Caco-2 (cell line): ENCODE measurements at regions not wholly inside any gene's neighbourhood (a gene's known extent, or its start where the extent isn't known, plus 50 kb on each side); places are given as distances from the start of the nearest gene placed in this dataset.

Experiments
- BruUV-seq: library from RNA; stranded (reverse); fragments of 400-500 nt; replicated peaks from 2 replicates; lab custom pipeline; 2021; lab: Mats Ljungman, UMichigan
- CTCF ChIA-PET: fragments of 300-600 bp; sonication (Branson Sonifier 250); formaldehyde crosslinking; loops from one replicate; lab custom pipeline; 2022; ENCODE audit warnings: antibody characterized with exemption; lab: Charles Lee
- POLR2A ChIA-PET: fragments of 300-600 bp; sonication (Branson Sonifier 250); formaldehyde crosslinking; loops from one replicate; lab custom pipeline; 2022; ENCODE audit warnings: antibody characterized with exemption; lab: Charles Lee
- DNase-seq, 2 experiments: peaks; one replicate each; pipeline versions ENCODE4 v3.0.0 to v3.0.0-alpha.2; 2020 to 2022
- H3K27me3 ChIP-seq: replicated peaks from 2 replicates; pipeline ENCODE4 v1.6.0; 2011; ENCODE audit warnings: low read length; ENCODE audit not compliant: control insufficient read depth, insufficient read depth
- H3K36me3 ChIP-seq: 2 replicates; pipeline ENCODE4 v1.5.1; 2011; ENCODE audit warnings: low read length; ENCODE audit not compliant: control insufficient read depth, insufficient read depth
- H3K4me1 ChIP-seq: fragments of 250-450 bp; sonication (Bioruptor Pico); 2 replicates; pipeline ENCODE4 v1.5.1; 2020; ENCODE audit warnings: mild to moderate bottlenecking
- H3K4me3 ChIP-seq: 2 replicates; pipeline ENCODE4 v1.5.1; 2011; ENCODE audit warnings: low read depth, mild to moderate bottlenecking, control low read depth, low read length
- H3K9me3 ChIP-seq: fragments of 250-450 bp; sonication (Bioruptor Pico); 2 replicates; pipeline ENCODE4 v1.5.1; 2020; ENCODE audit warnings: mild to moderate bottlenecking, moderate library complexity
- H3K27ac Mint-ChIP-seq: one replicate; pipeline ENCODE4 v1.8.0; 2022; ENCODE audit warnings: mixed read lengths; ENCODE audit not compliant: unreplicated experiment
- H3K27me3 Mint-ChIP-seq: one replicate; pipeline ENCODE4 v1.8.0; 2022; ENCODE audit warnings: mixed read lengths; ENCODE audit not compliant: insufficient read depth, unreplicated experiment
- H3K36me3 Mint-ChIP-seq: one replicate; pipeline ENCODE4 v1.8.0; 2022; ENCODE audit warnings: mild to moderate bottlenecking, mixed read lengths; ENCODE audit not compliant: insufficient read depth, unreplicated experiment
- H3K4me1 Mint-ChIP-seq: one replicate; pipeline ENCODE4 v1.8.0; 2022; ENCODE audit warnings: low read depth, mixed read lengths; ENCODE audit not compliant: unreplicated experiment
- H3K4me3 Mint-ChIP-seq: one replicate; pipeline ENCODE4 v1.8.0; 2022; ENCODE audit warnings: mild to moderate bottlenecking, moderate library complexity, mixed read lengths; ENCODE audit not compliant: unreplicated experiment
- H3K9me3 Mint-ChIP-seq: one replicate; pipeline ENCODE4 v1.8.0; 2022; ENCODE audit warnings: mixed read lengths; ENCODE audit not compliant: unreplicated experiment
- CTCF ChIP-seq, 2 experiments: fragments of 200-600 bp in 1 of 2; IDR thresholded peaks; 1 replicate in 1 of 2; 2 replicates in 1 of 2; pipeline versions ENCODE4 v1.5.1 to v1.8.0; 2011 to 2022; ENCODE audit warnings: antibody characterized with exemption in 1 of 2, control low read depth in 1 of 2, inconsistent platforms in 1 of 2, low read depth in 1 of 2, low read length in 1 of 2, mild to moderate bottlenecking in 1 of 2, moderate library complexity in 1 of 2; ENCODE audit not compliant: insufficient read depth in 1 of 2, severe bottlenecking in 1 of 2, unreplicated experiment in 1 of 2
- intact Hi-C: fragments of 100-400 bp; cut with micrococcal nuclease; formaldehyde crosslinking; loops from one replicate; pipeline ENCODE4 v1.10.0; 2022; ENCODE audit not compliant: unreplicated experiment

- POLR2A ChIA-PET = no interaction called here
- DNase-seq = no peak
- intact Hi-C loops = no loop called here
- TF ChIP-seq CTCF (IDR thresholded peaks at IDR 0.05; ENCODE audit: insufficient read depth in 1 of 2, low read depth in 1 of 2, low read length in 1 of 2, severe bottlenecking in 1 of 2, unreplicated experiment in 1 of 2) = no peak
- Mint-ChIP-seq H3K27me3 (no peaks in the 10 kb centered on the region), H3K4me3 (no peak overlapping the region), H3K9me3 (no peaks in the 10 kb centered on the region), H3K27ac (no peak overlapping the region), H3K36me3 (no peaks in the 10 kb centered on the region), H3K4me1 (no peaks in the 10 kb centered on the region)
- Histone ChIP-seq H3K4me1 (no peaks in the 10 kb centered on the region), H3K4me3 (no peak overlapping the region), H3K36me3 (no peaks in the 10 kb centered on the region), H3K9me3 (no peaks in the 10 kb centered on the region), H3K27me3 (no peaks in the 10 kb centered on the region)
- CTCF ChIA-PET = no interaction called here
- no TSS peak for BruUV-seq
These were observed 236.9 kb upstream of the DPYD start for GRCh38 chr1:98157524-98158313.

- H3K9me3 Mint-ChIP-seq = peaks cover 10% of the 10 kb centered on the region
- no peaks in the 10 kb centered on the region for H3K27me3 Mint-ChIP-seq
- H3K4me1 Mint-ChIP-seq = no peaks in the 10 kb centered on the region
- H3K27me3 ChIP-seq = no peaks in the 10 kb centered on the region
- H3K9me3 ChIP-seq = no peaks in the 10 kb centered on the region
- no peak overlapping the region for H3K4me3 ChIP-seq
- intact Hi-C loops = no loop called here
- TF ChIP-seq CTCF (IDR thresholded peaks at IDR 0.05; ENCODE audit: insufficient read depth in 1 of 2, low read depth in 1 of 2, low read length in 1 of 2, severe bottlenecking in 1 of 2, unreplicated experiment in 1 of 2) = no peak
- DNase-seq = no peak
- no peaks in the 10 kb centered on the region for H3K4me1 ChIP-seq
- no peak overlapping the region for H3K27ac Mint-ChIP-seq
- no TSS peak for BruUV-seq
- H3K36me3 ChIP-seq = no peaks in the 10 kb centered on the region
- H3K4me3 Mint-ChIP-seq = no peak overlapping the region
- no peaks in the 10 kb centered on the region for H3K36me3 Mint-ChIP-seq
- CTCF ChIA-PET = no interaction called here
- POLR2A ChIA-PET = no interaction called here
These were observed 226.4 kb upstream of the DPYD start for GRCh38 chr1:98147280-98147679.

GRCh38 chr1:98145655-98146054 lies 224.8 kb upstream of the DPYD start:
- no TSS peak for BruUV-seq
- H3K4me1 ChIP-seq = no peaks in the 10 kb centered on the region
- H3K27me3 ChIP-seq = no peaks in the 10 kb centered on the region
- DNase-seq = no peak
- Mint-ChIP-seq H3K27ac (no peak overlapping the region), H3K27me3 (no peaks in the 10 kb centered on the region), H3K4me3 (no peak overlapping the region), H3K36me3 (no peaks in the 10 kb centered on the region), H3K4me1 (no peaks in the 10 kb centered on the region), H3K9me3 (no peaks in the 10 kb centered on the region)
- no peak overlapping the region for H3K4me3 ChIP-seq
- no peaks in the 10 kb centered on the region for H3K9me3 ChIP-seq
- ChIA-PET CTCF (no interaction called here), POLR2A (no interaction called here)
- no peak for TF ChIP-seq CTCF (IDR thresholded peaks at IDR 0.05; ENCODE audit: insufficient read depth in 1 of 2, low read depth in 1 of 2, low read length in 1 of 2, severe bottlenecking in 1 of 2, unreplicated experiment in 1 of 2)
- intact Hi-C loops = no loop called here
- H3K36me3 ChIP-seq = no peaks in the 10 kb centered on the region
